PFSK-1 (cell line): ENCODE measurements at regions not wholly inside any gene's neighbourhood (a gene's known extent, or its start where the extent isn't known, plus 50 kb on each side); places are given as distances from the start of the nearest gene placed in this dataset.

Experiments
- POLR2AphosphoS5 ChIP-seq: IDR thresholded peaks from 2 replicates; pipeline ENCODE4 v1.6.1; 2012; ENCODE audit warnings: low read depth, mild to moderate bottlenecking, control low read depth, low read length, moderate library complexity
- REST ChIP-seq, 2 experiments: IDR thresholded peaks; 2 replicates each; pipeline versions ENCODE4 v1.6.1 to v1.8.0; 2011 to 2012; ENCODE audit warnings: low read depth in 2 of 2, low read length in 2 of 2, control low read depth in 1 of 2, inconsistent platforms in 1 of 2, mild to moderate bottlenecking in 1 of 2, moderate library complexity in 1 of 2; ENCODE audit not compliant: insufficient read depth in 1 of 2
- TAF1 ChIP-seq: IDR thresholded peaks from 2 replicates; pipeline ENCODE4 v1.6.1; 2012; ENCODE audit warnings: low read length, control low read depth, borderline replicate concordance; ENCODE audit not compliant: insufficient read depth

- TF ChIP-seq REST (IDR thresholded peaks at IDR 0.05; ENCODE audit: insufficient read depth in 1 of 2, low read depth in 2 of 2, low read length in 2 of 2) (no peak), POLR2AphosphoS5 (no peak), TAF1 (no peak)
These were observed 1308.7 kb upstream of the FAM98A start for GRCh38 chr2:34907812-34908211.
